Coronary artery (tissue), 2 donors: ENCODE measurements at regions not wholly inside any gene's neighbourhood (a gene's known extent, or its start where the extent isn't known, plus 50 kb on each side); places are given as distances from the start of the nearest gene placed in this dataset.

Experiments
- DNase-seq: peaks from one replicate; pipeline ENCODE4 v3.0.0-alpha.2; 2017; ENCODE audit warnings: low spot score
- H3K27ac ChIP-seq, 2 donors: fragments of 200-600 bp; sonication (generic); one replicate each; pipeline ENCODE4 v1.5.1; 2016 to 2019
- H3K4me3 ChIP-seq: fragments of 200-600 bp; sonication (generic); 2 replicates; pipeline ENCODE4 v1.5.1; 2016; ENCODE audit warnings: mild to moderate bottlenecking, moderate library complexity
- CTCF ChIP-seq: fragments of 200-600 bp; sonication (generic); IDR thresholded peaks from one replicate; pipeline ENCODE4 v1.5.1; 2019; ENCODE audit warnings: antibody characterized with exemption

GRCh38 chr6:9161731-9162130 is 726.4 kb upstream of the SLC35B3 start:
- Histone ChIP-seq H3K4me3 (no peak overlapping the region), H3K27ac (no peak overlapping the region)
- no peak for DNase-seq
- TF ChIP-seq CTCF = no peak

- Histone ChIP-seq H3K27ac (no peak overlapping the region), H3K4me3 (no peak overlapping the region)
- TF ChIP-seq CTCF = no peak
- DNase-seq = no peak
Observed at GRCh38 chr6:9159051-9159450, 723.7 kb upstream of the SLC35B3 start.

- no peak for DNase-seq
- H3K27ac ChIP-seq = no peak overlapping the region
- H3K4me3 ChIP-seq = no peak overlapping the region
- TF ChIP-seq CTCF = no peak
Observed at GRCh38 chr6:9155836-9156235, 720.5 kb upstream of the SLC35B3 start.

GRCh38 chr6:9143140-9143539 is 707.8 kb upstream of the SLC35B3 start:
- no peak for TF ChIP-seq CTCF
- no peak for DNase-seq
- Histone ChIP-seq H3K4me3 (no peak overlapping the region), H3K27ac (no peak overlapping the region)

GRCh38 chr6:9140951-9141460 is 705.7 kb upstream of the SLC35B3 start:
- Histone ChIP-seq H3K27ac (no peak overlapping the region), H3K4me3 (no peak overlapping the region)
- no peak for TF ChIP-seq CTCF
- no peak for DNase-seq

GRCh38 chr6:9140172-9140571 is 704.8 kb upstream of the SLC35B3 start:
- Histone ChIP-seq H3K27ac (no peak overlapping the region), H3K4me3 (peak overlapping the region; percentile 22)
- no peak for DNase-seq
- no peak for TF ChIP-seq CTCF

GRCh38 chr6:9139746-9140145 is 704.4 kb upstream of the SLC35B3 start:
- DNase-seq = no peak
- no peak overlapping the region for H3K4me3 ChIP-seq
- no peak overlapping the region for H3K27ac ChIP-seq
- TF ChIP-seq CTCF = no peak
